AG04450 (cell line): ENCODE measurements at regions not wholly inside any gene's neighbourhood (a gene's known extent, or its start where the extent isn't known, plus 50 kb on each side); places are given as distances from the start of the nearest gene placed in this dataset.

Experiments
- CTCF ChIA-PET: fragments of 300-600, 350-600 bp; formaldehyde crosslinking; extraction: SDS; loops from one replicate; lab custom pipeline; 2022; ENCODE audit warnings: antibody characterized with exemption, inconsistent platforms; lab: Charles Lee
- POLR2A ChIA-PET: fragments of 350-600 bp; formaldehyde crosslinking; extraction: SDS; loops from one replicate; lab custom pipeline; 2021; ENCODE audit warnings: antibody characterized with exemption, inconsistent platforms; lab: Yijun Ruan, JAX
- DNase-seq: peaks from one replicate; pipeline ENCODE4 v3.0.0-alpha.2; 2011; ENCODE audit warnings: low read depth, low spot score
- H3K27ac ChIP-seq: one replicate; pipeline ENCODE4 v1.5.1; 2012; ENCODE audit warnings: low read depth, low read length, control low read depth
- H3K27me3 ChIP-seq: one replicate; pipeline ENCODE4 v1.6.0; 2012; ENCODE audit warnings: low read length; ENCODE audit not compliant: control insufficient read depth, insufficient read depth
- H3K4me3 ChIP-seq: 2 replicates; pipeline ENCODE4 v1.5.1; 2011; ENCODE audit warnings: mild to moderate bottlenecking, low read depth, low read length, control low read depth
- H3K9me3 ChIP-seq: 2 replicates; pipeline ENCODE4 v1.5.1; 2012; ENCODE audit warnings: low read length; ENCODE audit not compliant: control insufficient read depth, insufficient read depth
- CTCF ChIP-seq: IDR thresholded peaks from 2 replicates; pipeline ENCODE4 v1.5.1; 2011; ENCODE audit warnings: low read depth, low read length, control low read depth, inconsistent platforms

GRCh38 chr10:106520698-106521097 lies 643.8 kb downstream of the SORCS1 start:
- Histone ChIP-seq H3K27ac (no peak overlapping the region), H3K4me3 (no peak overlapping the region), H3K9me3 (no peaks in the 10 kb centered on the region; the same call in 1 of the 2 replicates), H3K27me3 (no peaks in the 10 kb centered on the region)
- ChIA-PET CTCF (no interaction called here), POLR2A (no interaction called here)
- TF ChIP-seq CTCF: no peak
- DNase-seq: no peak

GRCh38 chr10:106519376-106520030 lies 645.0 kb downstream of the SORCS1 start:
- TF ChIP-seq CTCF: no peak
- ChIA-PET CTCF (no interaction called here), POLR2A (no interaction called here)
- no peak for DNase-seq
- Histone ChIP-seq H3K9me3 (no peaks in the 10 kb centered on the region; the same call in 1 of the 2 replicates), H3K4me3 (no peak overlapping the region), H3K27me3 (no peaks in the 10 kb centered on the region), H3K27ac (no peak overlapping the region)

GRCh38 chr10:106515206-106515790 lies 649.2 kb downstream of the SORCS1 start:
- no peaks in the 10 kb centered on the region for H3K9me3 ChIP-seq
- POLR2A ChIA-PET: no interaction called here

GRCh38 chr10:106513352-106513771 lies 651.1 kb downstream of the SORCS1 start:
- ChIA-PET CTCF (no interaction called here), POLR2A (no interaction called here)
- no peak for DNase-seq
- no peaks in the 10 kb centered on the region for H3K9me3 ChIP-seq
- H3K27ac ChIP-seq: no peak overlapping the region
- H3K4me3 ChIP-seq: no peak overlapping the region
- no peaks in the 10 kb centered on the region for H3K27me3 ChIP-seq
- TF ChIP-seq CTCF: no peak

More at GRCh38 chr10:106515206-106515790, 649.2 kb downstream of the SORCS1 start:
- TF ChIP-seq CTCF: no peak
- no peaks in the 10 kb centered on the region for H3K27me3 ChIP-seq
- H3K27ac ChIP-seq: no peak overlapping the region
- no peak overlapping the region for H3K4me3 ChIP-seq
- CTCF ChIA-PET: no interaction called here
- DNase-seq: no peak

- POLR2A ChIA-PET: no interaction called here
- TF ChIP-seq CTCF: no peak
- Histone ChIP-seq H3K27me3 (no peaks in the 10 kb centered on the region), H3K27ac (no peak overlapping the region), H3K9me3 (no peaks in the 10 kb centered on the region), H3K4me3 (no peak overlapping the region)
- CTCF ChIA-PET: no interaction called here
- no peak for DNase-seq
Measured at GRCh38 chr10:106511917-106512316, 652.6 kb downstream of the SORCS1 start.
